D721Med (cell line): ENCODE measurements at regions not wholly inside any gene's neighbourhood (a gene's known extent, or its start where the extent isn't known, plus 50 kb on each side); places are given as distances from the start of the nearest gene placed in this dataset.
A peak's percentile ranks its signal among the peaks of the same experiment; 100 is the strongest.

Experiments used
- DNase-seq: peaks from one replicate; pipeline ENCODE4 v3.0.0; 2011; ENCODE audit warnings: low spot score; ENCODE audit not compliant: insufficient read length
- FAIRE-seq: peaks from 2 replicates; lab custom pipeline; 2011; peaks lifted over from hg19 to GRCh38; lab: Jason Lieb, UNC
- CTCF ChIP-seq: IDR thresholded peaks from 2 replicates; pipeline ENCODE4 v1.5.1; 2012; ENCODE audit warnings: mild to moderate bottlenecking, control low read depth; ENCODE audit not compliant: insufficient read depth; ENCODE audit errors: missing control alignments

GRCh38 chr18:59787998-59788790 is 91.0 kb upstream of the CCBE1 start:
- DNase-seq: no peak
- TF ChIP-seq CTCF: no peak
- FAIRE-seq: peak; percentile 6

GRCh38 chr18:59784694-59785093 is 87.5 kb upstream of the CCBE1 start:
- DNase-seq: no peak
- FAIRE-seq: peak; percentile 92
- no peak for TF ChIP-seq CTCF

DNA sequence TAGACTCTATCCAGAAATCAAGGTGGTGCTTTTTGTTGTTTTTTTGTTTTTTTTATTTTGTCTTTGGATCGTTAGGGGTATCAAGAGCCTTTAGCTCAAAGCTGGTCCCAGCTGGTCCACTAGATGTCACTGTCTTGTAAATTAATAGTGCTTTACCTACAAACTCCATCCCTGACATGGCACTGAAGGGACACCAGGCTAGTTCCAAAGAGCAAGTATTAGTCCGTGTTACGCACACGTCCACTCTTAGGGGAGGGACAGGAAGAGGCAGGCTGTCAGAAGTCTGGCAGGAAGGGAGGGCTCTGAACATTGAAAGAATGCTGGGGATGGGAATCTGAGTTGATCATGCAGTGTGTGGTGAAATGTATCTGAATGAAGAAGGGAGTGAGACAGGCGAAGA is 85.9 kb upstream of the CCBE1 start:
- FAIRE-seq: peak; percentile 98
- no peak for DNase-seq
- peak; percentile 59 for TF ChIP-seq CTCF

DNA sequence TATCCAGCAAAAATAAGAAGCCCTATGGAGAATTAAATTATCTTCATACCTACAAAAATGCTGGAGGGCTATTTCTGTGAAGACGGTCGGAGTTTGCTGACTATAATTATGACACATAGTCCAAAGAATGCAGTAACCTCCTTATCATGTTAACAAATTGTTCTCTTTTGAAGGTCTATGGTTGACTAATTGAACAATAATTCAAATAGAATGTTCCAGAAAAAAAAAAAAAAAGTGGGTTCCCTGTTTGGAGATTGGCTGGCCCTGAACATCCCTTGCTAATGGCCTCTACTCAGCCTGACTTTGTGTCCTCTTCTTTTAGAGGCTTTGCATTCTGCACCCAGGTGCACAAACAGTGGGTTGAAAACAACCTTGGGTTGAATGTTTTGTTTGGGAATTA is 82.8 kb upstream of the CCBE1 start:
- FAIRE-seq (no peak), DNase-seq (no peak)
- no peak for TF ChIP-seq CTCF

GRCh38 chr18:59778434-59778833 is 81.2 kb upstream of the CCBE1 start:
- DNase-seq: no peak
- FAIRE-seq: no peak

DNA sequence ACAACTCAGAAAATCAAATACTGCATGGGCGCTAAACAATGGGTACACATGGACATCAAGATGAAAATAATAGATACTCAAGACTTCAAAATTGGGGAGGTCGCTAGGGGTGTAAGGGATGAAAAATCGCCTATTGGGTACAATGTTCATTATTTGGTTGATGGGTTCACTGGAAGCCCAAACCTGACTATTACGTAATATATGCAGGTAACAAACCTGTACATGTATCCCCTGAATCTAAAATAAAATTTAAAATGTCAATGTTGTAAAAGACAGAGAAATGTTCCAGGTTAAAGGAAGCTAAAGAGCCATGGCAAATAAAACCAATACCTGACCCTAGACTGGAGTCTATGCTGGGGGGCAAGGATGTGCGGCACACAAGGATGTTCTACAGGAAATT is 80.4 kb upstream of the CCBE1 start:
- TF ChIP-seq CTCF: no peak
- FAIRE-seq: no peak
- no peak for DNase-seq

More at GRCh38 chr18:59778434-59778833, 81.2 kb upstream of the CCBE1 start:
- TF ChIP-seq CTCF: no peak
